ENCODE measurements at regions not wholly inside any gene's neighbourhood (a gene's known extent, or its start where the extent isn't known, plus 50 kb on each side); places are given as distances from the start of the nearest gene placed in this dataset.
A peak's percentile ranks its signal among the peaks of the same experiment; 100 is the strongest.

DNA sequence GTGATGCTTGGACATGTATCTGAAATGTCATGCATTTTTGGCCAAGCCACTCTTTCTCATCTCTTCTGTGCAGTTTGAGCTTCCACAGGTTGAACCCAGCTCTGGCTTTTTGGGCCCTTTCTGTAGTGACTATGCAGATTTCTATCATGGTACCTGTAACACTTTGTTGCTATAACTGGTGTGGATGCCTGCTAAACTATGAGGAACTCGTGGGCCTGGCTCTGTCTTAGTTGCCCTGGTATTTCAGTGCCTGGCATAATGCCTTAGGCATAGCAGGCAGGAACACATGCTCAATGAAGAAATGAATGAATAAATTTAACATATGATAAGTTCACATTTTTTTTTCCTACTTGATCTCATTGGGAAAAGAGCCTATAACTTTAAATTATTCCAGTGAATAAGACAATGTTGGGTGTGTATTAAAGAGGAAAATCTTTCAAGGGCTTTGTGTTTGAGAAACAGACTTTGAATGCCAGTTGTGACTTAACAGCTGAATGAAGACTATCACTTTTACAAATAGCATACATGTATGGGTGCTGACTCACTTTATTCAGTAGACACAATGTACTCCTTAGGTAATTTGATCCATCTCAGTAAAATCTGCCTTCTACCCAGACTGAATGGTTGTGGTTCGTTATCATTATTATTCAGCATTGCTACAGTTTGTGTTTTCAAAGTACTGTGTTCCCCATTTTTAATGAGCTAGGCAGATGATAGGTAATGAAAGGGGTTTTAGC lies 86.4 kb upstream of the MAP4K3 start:
- DNase-seq (ENCODE audit: low read depth in 2 of 2): peak; percentile 88 to 95
- TF ChIP-seq, protein P1, sequence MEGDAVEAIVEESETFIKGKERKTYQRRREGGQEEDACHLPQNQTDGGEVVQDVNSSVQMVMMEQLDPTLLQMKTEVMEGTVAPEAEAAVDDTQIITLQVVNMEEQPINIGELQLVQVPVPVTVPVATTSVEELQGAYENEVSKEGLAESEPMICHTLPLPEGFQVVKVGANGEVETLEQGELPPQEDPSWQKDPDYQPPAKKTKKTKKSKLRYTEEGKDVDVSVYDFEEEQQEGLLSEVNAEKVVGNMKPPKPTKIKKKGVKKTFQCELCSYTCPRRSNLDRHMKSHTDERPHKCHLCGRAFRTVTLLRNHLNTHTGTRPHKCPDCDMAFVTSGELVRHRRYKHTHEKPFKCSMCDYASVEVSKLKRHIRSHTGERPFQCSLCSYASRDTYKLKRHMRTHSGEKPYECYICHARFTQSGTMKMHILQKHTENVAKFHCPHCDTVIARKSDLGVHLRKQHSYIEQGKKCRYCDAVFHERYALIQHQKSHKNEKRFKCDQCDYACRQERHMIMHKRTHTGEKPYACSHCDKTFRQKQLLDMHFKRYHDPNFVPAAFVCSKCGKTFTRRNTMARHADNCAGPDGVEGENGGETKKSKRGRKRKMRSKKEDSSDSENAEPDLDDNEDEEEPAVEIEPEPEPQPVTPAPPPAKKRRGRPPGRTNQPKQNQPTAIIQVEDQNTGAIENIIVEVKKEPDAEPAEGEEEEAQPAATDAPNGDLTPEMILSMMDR (IDR thresholded peaks at IDR 0.05; ENCODE audit: low read depth, low read length): no peak
- H3K4me3 ChIP-seq (replicated peaks in 1 of 2; ENCODE audit: low read depth in 2 of 2, low read length in 2 of 2): no peak overlapping the region

DNA sequence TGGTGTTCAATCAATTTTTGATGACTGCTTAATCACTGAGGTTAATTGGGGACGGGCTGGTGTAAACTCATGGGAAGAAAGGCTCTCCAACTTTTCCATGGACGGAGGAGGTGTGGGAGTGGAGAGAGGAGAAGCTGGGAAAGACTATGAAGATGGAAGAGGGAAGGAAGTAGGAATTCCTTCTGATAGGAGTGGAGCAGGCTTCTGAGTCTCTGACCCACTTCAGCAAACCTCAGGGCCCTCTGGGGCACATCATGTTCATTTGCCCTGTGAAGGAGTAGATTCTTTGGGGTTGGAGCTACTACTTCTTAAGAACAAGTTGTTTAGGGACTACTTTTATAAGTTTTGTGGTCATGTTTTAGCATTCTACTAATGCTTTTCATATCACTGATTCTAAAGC lies 87.0 kb upstream of the MAP4K3 start:
- TF ChIP-seq, protein P1 (IDR thresholded peaks at IDR 0.05; ENCODE audit: low read depth, low read length): no peak
- DNase-seq (ENCODE audit: low read depth in 2 of 2): peak in 1 of 2 donors; percentile 56
- no peak overlapping the region for H3K4me3 ChIP-seq (replicated peaks in 1 of 2; ENCODE audit: low read depth in 2 of 2, low read length in 2 of 2)

DNA sequence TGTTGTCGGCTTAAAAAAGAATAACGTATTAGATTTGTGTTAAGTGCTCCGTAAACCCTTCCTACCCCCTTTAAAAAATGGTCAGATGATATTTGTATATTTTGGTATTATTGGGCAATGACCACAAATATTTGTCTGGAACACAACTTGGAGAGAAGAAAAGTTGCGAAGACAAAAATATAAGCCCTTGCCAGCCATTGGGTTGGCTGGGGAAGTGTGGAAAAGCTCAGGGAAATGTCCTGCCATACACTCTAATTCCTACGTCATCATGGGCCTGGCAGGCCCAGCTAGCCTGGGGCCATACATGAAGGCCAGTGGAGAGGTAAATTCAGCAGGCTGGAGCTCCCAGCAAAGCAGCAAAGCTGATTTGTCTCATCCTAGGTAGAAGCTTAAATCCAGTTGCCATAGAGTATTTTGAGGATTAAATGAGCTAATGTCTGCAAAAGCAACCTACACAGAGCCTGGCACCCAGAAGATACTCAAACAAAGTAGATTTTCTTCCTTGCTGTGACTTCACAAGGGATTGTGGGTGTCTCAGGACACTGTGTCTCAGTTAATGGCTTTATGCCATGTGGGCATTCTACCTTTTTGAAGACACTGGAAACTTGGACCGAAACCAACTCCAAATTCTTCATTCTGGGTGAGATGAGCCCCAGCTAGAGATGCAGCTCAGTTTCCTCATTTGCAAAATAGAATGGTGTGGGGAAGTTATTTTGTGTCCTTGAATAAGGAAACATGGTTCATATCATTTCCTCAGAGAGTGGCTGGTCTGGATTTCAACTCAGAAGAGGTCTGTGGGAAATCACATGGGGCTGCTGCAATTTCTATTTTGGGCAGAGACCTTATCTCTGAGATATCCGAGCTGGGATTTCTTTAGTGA lies 87.9 kb upstream of the MAP4K3 start:
- DNase-seq (ENCODE audit: low read depth in 2 of 2): peak in 1 of 2 donors; percentile 59
- H3K4me3 ChIP-seq (replicated peaks in 1 of 2; ENCODE audit: low read depth in 2 of 2, low read length in 2 of 2): no peak overlapping the region
- TF ChIP-seq, protein P1 (IDR thresholded peaks at IDR 0.05; ENCODE audit: low read depth, low read length): no peak

DNA sequence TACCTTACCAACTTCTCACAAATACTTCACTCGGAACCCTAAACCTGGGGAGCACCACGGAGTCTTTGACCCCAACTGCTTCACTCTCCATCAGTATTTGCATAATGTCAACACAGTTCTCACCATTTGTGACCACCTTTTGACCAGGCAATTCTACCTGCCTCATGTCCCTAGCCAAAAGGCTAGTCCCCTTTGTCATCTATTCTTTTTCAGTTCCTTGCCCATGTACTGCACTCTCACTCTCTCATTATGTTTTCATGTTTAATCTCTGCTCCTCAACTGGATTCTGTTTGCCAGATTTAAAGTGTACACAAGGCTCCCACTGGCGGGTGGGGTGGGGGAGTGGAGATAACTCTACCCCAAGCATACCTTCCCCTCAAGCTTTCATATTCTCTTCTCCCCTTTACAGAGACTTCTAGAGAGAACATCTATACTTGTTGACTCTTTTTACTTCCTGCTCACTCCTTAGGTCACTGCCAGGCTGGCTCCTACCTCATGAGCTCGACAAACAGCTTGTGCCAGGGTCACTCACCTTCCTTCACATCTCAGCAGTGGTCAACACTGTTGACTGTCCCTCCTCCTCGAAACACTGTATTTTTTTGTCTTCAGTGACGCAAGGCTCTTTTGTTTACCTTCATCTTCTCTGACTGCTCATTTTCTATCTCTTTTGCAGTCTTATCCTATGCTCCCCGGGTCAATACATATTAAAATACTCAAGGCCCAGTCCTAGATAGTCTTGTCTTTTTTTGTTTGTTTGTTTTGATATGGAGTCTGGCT lies 88.7 kb upstream of the MAP4K3 start:
- no peak overlapping the region for H3K4me3 ChIP-seq (replicated peaks in 1 of 2; ENCODE audit: low read depth in 2 of 2, low read length in 2 of 2)
- TF ChIP-seq, protein P1 (IDR thresholded peaks at IDR 0.05; ENCODE audit: low read depth, low read length): no peak
- DNase-seq (ENCODE audit: low read depth in 2 of 2): no peak

DNA sequence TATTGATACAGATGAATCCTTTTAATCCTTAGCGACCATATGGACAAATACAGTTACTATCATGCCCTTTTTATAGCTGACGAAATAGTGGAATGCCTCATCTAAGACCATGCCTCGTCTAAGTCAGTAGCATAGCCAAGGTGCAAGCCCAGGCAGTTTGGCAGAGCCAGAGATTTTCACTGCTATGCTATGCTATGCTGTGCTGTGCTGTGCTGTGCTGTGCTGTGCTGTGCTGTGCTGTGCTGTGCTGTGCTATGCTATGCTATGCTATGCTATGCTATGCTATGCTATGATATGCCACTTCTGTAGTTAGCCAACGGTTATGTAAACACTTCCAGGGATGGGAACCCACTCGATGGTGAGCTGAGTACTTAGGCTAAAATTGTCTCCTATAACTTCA lies 91.6 kb upstream of the MAP4K3 start:
- H3K4me3 ChIP-seq (replicated peaks in 1 of 2; ENCODE audit: low read depth in 2 of 2, low read length in 2 of 2): no peak overlapping the region
- TF ChIP-seq, protein P1 (IDR thresholded peaks at IDR 0.05; ENCODE audit: low read depth, low read length): no peak
- no peak for DNase-seq (ENCODE audit: low read depth in 2 of 2)

DNA sequence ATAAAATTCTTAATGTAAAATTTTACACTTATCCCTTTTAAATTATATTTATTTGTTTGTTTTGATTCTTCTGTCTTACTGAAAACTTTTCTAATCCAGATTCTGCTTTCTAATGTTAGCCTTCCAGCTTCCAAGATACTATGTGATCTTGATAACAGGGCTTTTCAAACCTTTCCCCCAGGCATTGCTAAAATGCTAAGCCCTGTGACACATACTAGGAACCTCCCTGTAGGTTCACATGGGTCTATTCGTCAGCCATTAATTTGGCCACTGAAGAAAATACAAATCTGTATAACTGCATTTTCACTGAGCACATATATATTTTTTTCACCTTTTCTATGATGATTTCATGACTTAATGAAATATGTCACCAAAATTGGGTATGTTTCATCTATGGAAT lies 92.8 kb upstream of the MAP4K3 start:
- H3K4me3 ChIP-seq (replicated peaks in 1 of 2; ENCODE audit: low read depth in 2 of 2, low read length in 2 of 2): no peak overlapping the region
- TF ChIP-seq, protein P1 (IDR thresholded peaks at IDR 0.05; ENCODE audit: low read depth, low read length): no peak
- DNase-seq (ENCODE audit: low read depth in 2 of 2): peak in 1 of 2 donors; percentile 67

Data from cardiac fibroblast (primary cell).